NCI-H1092 (cell line): ENCODE measurements at regions not wholly inside any gene's neighbourhood (a gene's known extent, or its start where the extent isn't known, plus 50 kb on each side); places are given as distances from the start of the nearest gene placed in this dataset.

Experiments used
- DNase-seq: peaks from one replicate; lab custom pipeline; 2025; lab: John Stamatoyannopoulos, UW

DNA sequence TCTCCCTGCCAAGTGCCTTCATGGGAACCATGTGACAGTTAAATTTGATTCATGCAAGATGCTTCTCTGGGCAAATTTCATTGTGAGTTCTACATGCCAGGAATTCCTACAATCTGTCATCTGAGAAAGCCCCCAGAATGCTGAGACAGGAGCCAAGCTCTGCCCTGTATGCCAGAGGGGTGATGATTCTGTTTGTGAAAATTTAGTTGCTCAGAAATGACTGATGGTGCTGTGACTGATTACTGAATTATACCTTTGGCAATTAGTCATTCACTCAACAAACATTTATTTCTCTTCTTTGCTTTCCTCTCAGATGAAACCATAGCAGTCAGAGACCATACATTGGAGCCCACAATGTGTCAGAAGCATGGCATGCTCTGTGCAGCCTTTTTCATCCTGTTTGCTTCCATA is 69.0 kb upstream of the ZBED5 start:
- no peak for DNase-seq

- DNase-seq: no peak
Measured at GRCh38 chr11:10925149-10925926, 67.5 kb upstream of the ZBED5 start.

- DNase-seq: no peak
Measured at GRCh38 chr11:10923882-10924281, 66.0 kb upstream of the ZBED5 start.

- no peak for DNase-seq
Measured at GRCh38 chr11:10922892-10923291, 65.0 kb upstream of the ZBED5 start.

- no peak for DNase-seq
Measured at GRCh38 chr11:10920875-10921274, 63.0 kb upstream of the ZBED5 start.

DNA sequence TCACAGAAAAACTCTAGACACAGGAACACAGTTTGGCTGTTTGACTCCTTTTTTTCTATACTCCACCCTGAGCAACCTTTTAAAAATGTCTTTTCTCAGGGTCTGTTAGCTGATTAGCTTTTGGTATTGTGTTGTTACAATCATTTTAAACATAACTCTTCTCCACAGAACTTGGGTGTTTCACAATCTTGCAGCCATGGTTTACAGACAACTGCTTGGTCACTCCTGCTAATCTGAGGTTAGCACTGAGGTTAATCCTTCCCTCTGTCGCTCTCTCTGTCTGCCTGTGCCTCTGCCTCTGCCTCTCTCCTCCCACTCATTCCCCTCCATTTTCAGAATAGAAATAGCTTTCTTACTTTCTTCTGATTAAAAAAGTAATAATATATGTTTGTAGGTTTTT is 62.4 kb upstream of the ZBED5 start:
- no peak for DNase-seq

- DNase-seq: no peak
Measured at GRCh38 chr11:10918698-10919097, 60.8 kb upstream of the ZBED5 start.

- DNase-seq: no peak
Measured at GRCh38 chr11:10918275-10918674, 60.4 kb upstream of the ZBED5 start.

DNA sequence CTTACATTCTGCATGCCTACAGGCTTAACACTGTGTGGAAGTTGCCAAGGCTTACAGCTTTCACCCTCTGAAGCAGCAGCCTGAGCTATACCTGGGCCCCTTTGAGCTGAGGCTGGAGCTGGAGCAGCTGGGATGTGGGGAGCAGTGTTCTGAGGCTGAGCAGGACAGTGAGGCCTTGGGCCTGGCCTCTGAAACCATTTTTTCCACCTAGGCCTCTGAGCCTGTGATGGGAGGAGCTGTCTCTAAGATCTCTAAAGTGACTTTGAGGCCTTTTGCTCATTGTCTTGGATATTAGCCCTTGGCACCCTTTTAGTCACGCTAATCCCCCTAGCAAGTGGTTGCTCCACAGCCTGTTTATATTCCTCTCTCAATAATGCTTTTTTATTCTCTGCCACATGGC is 59.9 kb upstream of the ZBED5 start:
- no peak for DNase-seq

DNA sequence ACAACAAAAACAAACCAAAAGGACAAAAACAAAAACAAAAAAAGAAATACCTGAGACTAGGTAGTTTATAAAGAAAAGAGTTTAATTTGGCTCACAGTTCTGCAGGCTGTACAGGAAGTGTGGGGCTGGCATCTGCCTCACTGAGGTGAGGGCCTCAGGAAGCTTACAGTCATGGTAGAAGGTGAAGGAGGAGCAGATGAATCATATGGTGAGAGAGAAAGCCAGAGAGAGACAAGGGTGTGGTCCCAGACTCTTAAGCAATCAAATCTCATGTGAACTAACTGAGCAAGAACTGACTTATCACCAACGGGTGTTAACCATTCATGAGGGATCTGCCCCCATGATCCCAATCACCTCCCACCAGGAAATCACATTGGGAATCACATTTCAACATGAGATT is 58.8 kb upstream of the ZBED5 start:
- no peak for DNase-seq

- DNase-seq: no peak
Measured at GRCh38 chr11:10914050-10914449, 56.2 kb upstream of the ZBED5 start.

GRCh38 chr11:10913075-10913474 is 55.2 kb upstream of the ZBED5 start:
- no peak for DNase-seq

DNA sequence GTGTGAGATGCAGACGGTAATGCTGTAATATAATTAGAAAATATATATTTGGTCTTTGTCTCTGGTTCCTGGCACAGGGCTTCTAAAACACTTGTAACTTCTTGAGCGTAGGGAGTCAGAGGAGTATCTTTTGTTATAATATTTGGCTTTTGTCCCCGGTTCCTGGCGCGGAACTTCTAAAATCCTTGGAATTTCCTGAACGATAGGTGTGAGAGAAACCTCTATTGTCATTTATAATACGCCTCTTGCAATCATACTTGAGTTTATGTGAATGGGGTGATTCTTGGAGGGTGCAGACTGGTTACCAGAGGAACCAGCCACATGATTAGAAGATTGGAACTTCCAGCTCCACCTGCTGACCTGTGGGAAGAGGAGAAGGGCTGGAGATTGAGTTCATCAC is 54.1 kb upstream of the ZBED5 start:
- no peak for DNase-seq

- DNase-seq: no peak
Measured at GRCh38 chr11:10909141-10909883, 51.5 kb upstream of the ZBED5 start.

- DNase-seq: no peak
Measured at GRCh38 chr11:10908215-10908951, 50.5 kb upstream of the ZBED5 start.
